IMR-90 (cell line): ENCODE measurements at regions not wholly inside any gene's neighbourhood (a gene's known extent, or its start where the extent isn't known, plus 50 kb on each side); places are given as distances from the start of the nearest gene placed in this dataset.

Experiments
- ATAC-seq: fragments of 200-7000 bp; cut with Tn5 transposase; 2 replicates; pipeline ENCODE4 v1.9.1; 2020; ENCODE audit warnings: low read depth, mild to moderate bottlenecking, moderate library complexity
- BruUV-seq: library from RNA; stranded (reverse); fragments of 400-500 nt; replicated peaks from 2 replicates; lab custom pipeline; 2021; lab: Mats Ljungman, UMichigan
- CTCF ChIA-PET: fragments of 300-600 bp; formaldehyde crosslinking; extraction: SDS; loops from one replicate; lab custom pipeline; 2021; ENCODE audit warnings: antibody characterized with exemption; lab: Yijun Ruan, JAX
- POLR2A ChIA-PET: fragments of 300-600 bp; sonication (Branson Sonifier 250); formaldehyde crosslinking; loops from one replicate; lab custom pipeline; 2022; ENCODE audit warnings: antibody characterized with exemption; ENCODE audit not compliant: unreplicated experiment; lab: Charles Lee
- DNase-seq: peaks from one replicate; pipeline ENCODE4 v3.0.0; 2013
- H2AFZ ChIP-seq: replicated peaks from 2 replicates; pipeline ENCODE3; 2013; ENCODE audit warnings: low read length, mild to moderate bottlenecking; ENCODE audit not compliant: poor library complexity
- H2AK5ac ChIP-seq: 2 replicates; pipeline ENCODE4 v1.6.1; 2013; ENCODE audit warnings: low read depth, low read length, inconsistent platforms
- H2AK9ac ChIP-seq: replicated peaks from 2 replicates; pipeline ENCODE3; 2013; ENCODE audit warnings: mild to moderate bottlenecking, low read depth, low read length, moderate library complexity; ENCODE audit not compliant: poor library complexity
- H2BK120ac ChIP-seq: 2 replicates; pipeline ENCODE4 v1.6.1; 2013; ENCODE audit warnings: low read depth, low read length, inconsistent platforms
- H2BK15ac ChIP-seq: 3 replicates; pipeline ENCODE4 v1.6.1; 2013; ENCODE audit warnings: low read depth, low read length, inconsistent platforms
- H2BK20ac ChIP-seq: 2 replicates; pipeline ENCODE4 v1.6.1; 2013; ENCODE audit warnings: low read depth, mild to moderate bottlenecking, inconsistent platforms, low read length, moderate library complexity
- H2BK5ac ChIP-seq: 2 replicates; pipeline ENCODE4 v1.6.1; 2013; ENCODE audit warnings: mild to moderate bottlenecking, low read depth, low read length, inconsistent platforms; ENCODE audit not compliant: poor library complexity, severe bottlenecking
- H3K14ac ChIP-seq: replicated peaks from 2 replicates; pipeline ENCODE4 v1.6.1; 2013; ENCODE audit warnings: low read depth, low read length, inconsistent platforms
- H3K18ac ChIP-seq: 2 replicates; pipeline ENCODE4 v1.6.1; 2013; ENCODE audit warnings: low read depth, low read length, control low read depth
- H3K23ac ChIP-seq: 2 replicates; pipeline ENCODE4 v1.6.1; 2013; ENCODE audit warnings: low read depth, low read length, inconsistent platforms
- H3K27ac ChIP-seq: 2 replicates; pipeline ENCODE4 v1.5.1; 2013; ENCODE audit warnings: mild to moderate bottlenecking, control low read depth, low read length; ENCODE audit not compliant: insufficient read depth
- H3K27me3 ChIP-seq: 2 replicates; pipeline ENCODE4 v1.6.1; 2013; ENCODE audit warnings: low read length; ENCODE audit not compliant: control insufficient read depth, insufficient read depth
- H3K36me3 ChIP-seq: 2 replicates; pipeline ENCODE4 v1.6.1; 2013; ENCODE audit warnings: low read length, mixed read lengths; ENCODE audit not compliant: control insufficient read depth, insufficient read depth
- H3K4ac ChIP-seq: 2 replicates; pipeline ENCODE4 v1.6.1; 2013; ENCODE audit warnings: low read depth, low read length, inconsistent platforms
- H3K4me1 ChIP-seq: 2 replicates; pipeline ENCODE4 v1.6.1; 2013; ENCODE audit warnings: low read length, mixed read lengths; ENCODE audit not compliant: control insufficient read depth, insufficient read depth
- H3K4me2 ChIP-seq: 2 replicates; pipeline ENCODE4 v1.6.1; 2013; ENCODE audit warnings: low read depth, mild to moderate bottlenecking, control low read depth, low read length, moderate library complexity
- H3K4me3 ChIP-seq: 2 replicates; pipeline ENCODE4 v1.5.1; 2013; ENCODE audit warnings: low read depth, mild to moderate bottlenecking, control low read depth, low read length, moderate library complexity; ENCODE audit not compliant: insufficient read depth
- H3K56ac ChIP-seq: 2 replicates; pipeline ENCODE4 v1.6.1; 2013; ENCODE audit warnings: low read length, inconsistent platforms; ENCODE audit not compliant: insufficient read depth; ENCODE audit errors: extremely low read depth
- H3K79me1 ChIP-seq, 2 experiments: 2 replicates each; pipeline ENCODE4 v1.6.1; 2013; ENCODE audit warnings: low read length in 2 of 2, inconsistent platforms in 1 of 2, low read depth in 1 of 2
- H3K9ac ChIP-seq: 2 replicates; pipeline ENCODE4 v1.6.1; 2013; ENCODE audit warnings: low read depth, low read length, control low read depth
- H3K9me1 ChIP-seq: 2 replicates; pipeline ENCODE4 v1.6.1; 2013; ENCODE audit warnings: low read length, inconsistent platforms; ENCODE audit not compliant: insufficient read depth
- H3K9me3 ChIP-seq: 2 replicates; pipeline ENCODE4 v1.6.1; 2013; ENCODE audit warnings: low read length; ENCODE audit not compliant: control insufficient read depth, insufficient read depth
- H4K20me1 ChIP-seq: 2 replicates; pipeline ENCODE4 v1.6.1; 2013; ENCODE audit warnings: low read length, inconsistent platforms; ENCODE audit not compliant: insufficient read depth
- H4K5ac ChIP-seq: 2 replicates; pipeline ENCODE4 v1.6.1; 2013; ENCODE audit warnings: mild to moderate bottlenecking, low read depth, low read length, control low read depth
- H4K8ac ChIP-seq, 2 experiments: 2 replicates each; pipeline ENCODE4 v1.6.1; 2013; ENCODE audit warnings: low read depth in 2 of 2, low read length in 2 of 2, control low read depth in 1 of 2, inconsistent platforms in 1 of 2
- H4K91ac ChIP-seq: 2 replicates; pipeline ENCODE4 v1.6.1; 2013; ENCODE audit warnings: low read depth, low read length, inconsistent platforms; ENCODE audit not compliant: insufficient read depth
- CEBPB ChIP-seq: IDR thresholded peaks from 2 replicates; pipeline ENCODE4 v1.6.1; 2012; ENCODE audit warnings: low read depth, low read length, improper control_type of control experiment
- CHD1 ChIP-seq: IDR thresholded peaks from 2 replicates; pipeline ENCODE4 v1.6.1; 2012; ENCODE audit warnings: low read depth, low read length, improper control_type of control experiment
- FOS ChIP-seq: fragments of 150-350 bp; IDR thresholded peaks from 2 replicates; pipeline ENCODE4 v1.6.1; 2016; ENCODE audit warnings: low read depth, low read length
- MXI1 ChIP-seq: IDR thresholded peaks from 2 replicates; pipeline ENCODE4 v1.6.1; 2012; ENCODE audit warnings: low read depth, mild to moderate bottlenecking, low read length, moderate library complexity, borderline replicate concordance
- NFE2L2 ChIP-seq: fragments of 150-350 bp; IDR thresholded peaks from 2 replicates; pipeline ENCODE4 v1.6.1; 2016; ENCODE audit warnings: low read depth, mild to moderate bottlenecking, low read length
- RFX5 ChIP-seq: IDR thresholded peaks from 2 replicates; pipeline ENCODE4 v1.8.0; 2012; ENCODE audit warnings: low read depth, mild to moderate bottlenecking, low read length, moderate library complexity
- WGBS, 2 experiments: methylation state at CpG; one replicate each; pipeline versions ENCODE4 v1.1.5 to v1.1.7; 2013; ENCODE audit warnings: missing lambda C conversion rate in 2 of 2; ENCODE audit not compliant: insufficient read length in 1 of 2; ENCODE audit errors: extremely low coverage in 2 of 2; 5-methylcytosine and 5-hydroxymethylcytosine counted together
- dilution Hi-C: fragments of 300-500 bp; cut with HindIII; formaldehyde crosslinking; loops from one replicate; pipeline ENCODE4 v1.14.3; 2018; ENCODE audit warnings: low sequenced_read_pairs; ENCODE audit not compliant: unreplicated experiment
- in situ Hi-C: fragments of 300-500 bp; cut with MboI; formaldehyde crosslinking; loops from 3 replicates; pipeline ENCODE4 v1.14.3; 2019; ENCODE audit warnings: low sequenced_read_pairs, inconsistent platforms, mixed read lengths
- intact Hi-C: fragments of 100-400 bp; cut with micrococcal nuclease; formaldehyde crosslinking; loops from 2 replicates; pipeline ENCODE4 v1.10.0; 2022

GRCh38 chr2:216804357-216805350, 55.2 kb downstream of the TNP1 start:
- no peak overlapping the region for H3K4me3 ChIP-seq
- H4K91ac ChIP-seq, result no peak overlapping the region
- POLR2A ChIA-PET, result no interaction called here
- H4K5ac ChIP-seq, result no peak overlapping the region; the same call in 1 of the 2 replicates
- ATAC-seq (peak; percentile 31; the same call in 1 of the 2 replicates), DNase-seq (peak; percentile 28)
- WGBS, 2 experiments, result 68% methylated on average over 5 of the region's 10 CpGs; no CpG with 5 or more reads in 1 of the 2 experiments
- H2BK5ac ChIP-seq, result no peak overlapping the region
- H3K4ac ChIP-seq, result no peak overlapping the region
- H2BK120ac ChIP-seq, result peak overlapping the region; percentile 3; the same call in 1 of the 2 replicates
- no peak overlapping the region for H3K4me2 ChIP-seq
- H3K9me3 ChIP-seq, result no peaks in the 10 kb centered on the region
- no peak overlapping the region for H2AFZ ChIP-seq
- no peak overlapping the region for H2BK15ac ChIP-seq
- H3K36me3 ChIP-seq, result no peaks in the 10 kb centered on the region
- dilution Hi-C loops, result no loop called here
- H3K79me1 ChIP-seq, result no peaks in the 10 kb centered on the region
- CTCF ChIA-PET, result no interaction called here
- intact Hi-C loops, result no loop called here
- in situ Hi-C loops, result no loop called here
- BruUV-seq, result no TSS peak
- no peaks in the 10 kb centered on the region for H3K27me3 ChIP-seq
- no peak overlapping the region for H2AK9ac ChIP-seq
- H4K20me1 ChIP-seq, result no peaks in the 10 kb centered on the region
- H3K23ac ChIP-seq, result no peak overlapping the region; the same call in 1 of the 2 replicates
- H2AK5ac ChIP-seq, result no peak overlapping the region
- H3K4me1 ChIP-seq, result peaks cover 13% of the 10 kb centered on the region
- no peak overlapping the region for H3K9ac ChIP-seq
- H3K14ac ChIP-seq, result 0 out of 2 replicates have a peak overlapping the region, but pooled peaks have one; percentile 31
- TF ChIP-seq CHD1, result no peak
- no peak for TF ChIP-seq MXI1
- TF ChIP-seq RFX5, result no peak
- TF ChIP-seq FOS, result no peak
- peak; percentile 30; the same call in 1 of the 2 replicates for TF ChIP-seq CEBPB
- TF ChIP-seq NFE2L2, result no peak
- H3K27ac ChIP-seq, result no peak overlapping the region
- 0 out of 2 replicates have a peak overlapping the region, but pooled peaks have one; percentile 5 for H2BK20ac ChIP-seq
- no peak overlapping the region; the same call in 1 of the 2 replicates for H3K18ac ChIP-seq
- no peak overlapping the region for H4K8ac ChIP-seq
- peaks cover 13% of the 10 kb centered on the region for H3K9me1 ChIP-seq
- H3K56ac ChIP-seq, result no peak overlapping the region
